ENCODE measurements at regions not wholly inside any gene's neighbourhood (a gene's known extent, or its start where the extent isn't known, plus 50 kb on each side); places are given as distances from the start of the nearest gene placed in this dataset.
"Not testable (repeated sequence)": the region's sequence is repeated elsewhere in the genome, so short reads cannot be mapped to it uniquely, and the experiment has no call there.

DNA sequence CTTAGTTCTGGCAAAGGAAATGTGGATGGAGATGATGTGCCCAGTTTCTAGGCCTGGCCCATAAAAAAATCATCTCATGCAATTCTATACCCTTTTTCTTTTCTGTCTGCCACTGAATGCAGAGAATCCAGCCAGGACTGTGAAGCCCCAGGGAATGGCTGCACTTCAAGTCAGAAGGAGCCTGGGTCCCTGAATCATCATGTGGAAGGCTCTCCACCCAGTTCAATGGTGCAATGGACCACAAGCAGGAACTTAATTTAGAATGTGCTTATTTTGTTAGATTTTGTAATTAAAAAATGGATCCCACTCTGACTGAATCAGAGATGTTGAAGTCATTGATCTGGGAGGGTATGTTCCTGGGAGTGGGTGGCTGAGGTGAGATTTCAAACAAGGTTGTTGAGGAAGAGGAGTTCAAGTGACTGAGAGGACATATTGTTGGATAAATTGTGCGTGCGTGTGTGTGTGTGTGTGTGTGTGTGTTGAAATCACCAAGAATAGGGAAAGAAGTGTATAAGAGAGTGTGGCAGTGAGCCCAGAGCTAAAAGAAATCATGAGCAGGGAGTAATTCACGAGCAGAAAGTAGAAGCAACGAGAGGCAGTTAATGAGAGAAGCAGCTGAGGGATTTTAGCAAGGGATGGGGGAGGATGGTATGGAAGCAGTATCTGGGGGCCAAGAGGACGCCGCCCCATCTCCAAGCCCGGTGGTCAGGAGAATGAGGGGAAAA lies 125.4 kb downstream of the TMX1 start:
- TF ChIP-seq, protein P1, sequence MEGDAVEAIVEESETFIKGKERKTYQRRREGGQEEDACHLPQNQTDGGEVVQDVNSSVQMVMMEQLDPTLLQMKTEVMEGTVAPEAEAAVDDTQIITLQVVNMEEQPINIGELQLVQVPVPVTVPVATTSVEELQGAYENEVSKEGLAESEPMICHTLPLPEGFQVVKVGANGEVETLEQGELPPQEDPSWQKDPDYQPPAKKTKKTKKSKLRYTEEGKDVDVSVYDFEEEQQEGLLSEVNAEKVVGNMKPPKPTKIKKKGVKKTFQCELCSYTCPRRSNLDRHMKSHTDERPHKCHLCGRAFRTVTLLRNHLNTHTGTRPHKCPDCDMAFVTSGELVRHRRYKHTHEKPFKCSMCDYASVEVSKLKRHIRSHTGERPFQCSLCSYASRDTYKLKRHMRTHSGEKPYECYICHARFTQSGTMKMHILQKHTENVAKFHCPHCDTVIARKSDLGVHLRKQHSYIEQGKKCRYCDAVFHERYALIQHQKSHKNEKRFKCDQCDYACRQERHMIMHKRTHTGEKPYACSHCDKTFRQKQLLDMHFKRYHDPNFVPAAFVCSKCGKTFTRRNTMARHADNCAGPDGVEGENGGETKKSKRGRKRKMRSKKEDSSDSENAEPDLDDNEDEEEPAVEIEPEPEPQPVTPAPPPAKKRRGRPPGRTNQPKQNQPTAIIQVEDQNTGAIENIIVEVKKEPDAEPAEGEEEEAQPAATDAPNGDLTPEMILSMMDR (IDR thresholded peaks at IDR 0.05; ENCODE audit: borderline replicate concordance, insufficient read depth, low read depth, low read length): no peak
- H3K4me3 ChIP-seq (ENCODE audit: low read depth, low read length): no peak overlapping the region

DNA sequence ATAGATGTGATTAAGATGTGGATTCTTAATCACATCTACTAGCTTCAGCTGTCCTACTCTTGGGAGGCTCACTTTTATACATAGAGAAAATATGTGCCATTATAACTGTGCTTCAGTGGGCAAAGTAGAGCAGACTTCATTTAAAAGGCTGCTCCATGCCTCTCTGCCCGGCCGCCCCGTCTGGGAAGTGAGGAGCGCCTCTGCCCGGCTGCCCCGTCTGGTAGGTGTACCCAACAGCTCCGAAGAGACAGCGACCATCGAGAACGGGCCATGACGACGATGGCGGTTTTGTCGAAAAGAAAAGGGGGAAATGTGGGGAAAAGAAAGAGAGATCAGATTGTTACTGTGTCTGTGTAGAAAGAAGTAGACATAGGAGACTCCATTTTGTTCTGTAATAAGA lies 126.4 kb downstream of the TMX1 start:
- H3K4me3 ChIP-seq (ENCODE audit: low read depth, low read length): not testable (repeated sequence)

DNA sequence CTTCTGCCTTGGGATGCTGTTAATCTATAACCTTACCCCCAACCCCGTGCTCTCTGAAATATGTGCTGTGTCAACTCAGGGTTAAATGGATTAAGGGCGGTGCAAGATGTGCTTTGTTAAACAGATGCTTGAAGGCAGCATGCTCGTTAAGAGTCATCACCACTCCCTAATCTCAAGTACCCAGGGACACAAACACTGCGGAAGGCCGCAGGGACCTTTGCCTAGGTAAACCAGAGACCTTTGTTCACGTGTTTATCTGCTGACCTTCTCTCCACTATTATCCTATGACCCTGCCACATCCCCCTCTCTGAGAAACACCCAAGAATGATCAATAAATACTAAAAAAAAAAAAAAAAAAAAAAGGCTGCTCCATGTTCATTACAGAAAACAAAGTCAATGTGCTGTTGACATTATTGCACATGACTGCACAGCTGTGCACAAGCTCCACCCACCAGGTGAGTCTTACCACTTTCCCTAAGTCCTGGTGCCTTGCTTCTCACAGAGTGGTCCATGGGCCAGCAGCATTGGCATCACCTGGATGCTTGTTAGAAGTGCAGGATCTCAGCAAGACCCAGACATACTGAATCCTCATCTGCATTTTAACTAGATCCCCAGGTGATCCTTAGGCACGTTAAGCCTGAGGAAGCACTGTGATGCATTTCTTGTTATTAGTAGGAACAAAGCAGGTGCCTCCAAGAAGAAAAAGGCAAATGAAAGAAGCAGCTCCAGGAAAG lies 127.0 kb downstream of the TMX1 start:
- not testable (repeated sequence) for H3K4me3 ChIP-seq (ENCODE audit: low read depth, low read length)

DNA sequence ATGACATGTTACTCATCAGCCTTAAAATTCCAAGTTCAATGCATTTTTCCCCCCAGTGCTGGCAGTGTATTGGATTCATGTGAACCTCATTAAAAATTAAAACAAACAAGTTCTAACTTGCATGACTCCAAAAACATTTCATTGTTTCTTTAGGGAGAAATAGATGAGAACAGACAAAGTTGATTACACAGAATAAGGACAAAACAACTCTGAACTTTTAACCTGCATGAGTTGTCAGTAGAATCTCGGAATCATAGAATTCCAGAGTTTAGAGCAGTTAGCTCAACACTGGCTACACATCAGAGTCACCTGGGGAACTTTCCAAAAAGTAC lies 127.5 kb downstream of the TMX1 start:
- no peak overlapping the region for H3K4me3 ChIP-seq (ENCODE audit: low read depth, low read length)
- TF ChIP-seq, protein P1 (IDR thresholded peaks at IDR 0.05; ENCODE audit: borderline replicate concordance, insufficient read depth, low read depth, low read length): no peak

DNA sequence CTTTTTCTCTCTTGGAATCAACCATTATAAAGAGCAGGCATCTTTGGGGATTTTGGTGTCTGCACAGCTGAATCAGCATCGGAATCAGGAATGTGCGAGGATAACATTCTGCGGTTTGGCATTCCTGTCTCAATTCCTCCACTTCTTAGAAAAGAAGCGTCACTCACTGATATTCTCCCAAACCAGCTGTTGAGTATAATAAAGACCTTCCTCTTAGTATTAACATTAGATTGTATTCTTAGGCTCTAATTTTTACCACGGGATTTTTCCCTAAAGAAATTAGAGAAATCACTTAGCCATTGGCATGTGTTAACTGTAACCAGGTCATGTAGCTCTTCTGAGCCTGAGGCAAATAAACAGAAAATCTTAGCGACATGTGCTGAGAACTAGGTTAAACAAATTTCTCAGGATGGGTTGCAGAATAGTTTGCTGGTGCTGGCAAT lies 128.7 kb downstream of the TMX1 start:
- TF ChIP-seq, protein P1 (IDR thresholded peaks at IDR 0.05; ENCODE audit: borderline replicate concordance, insufficient read depth, low read depth, low read length): no peak
- H3K4me3 ChIP-seq (ENCODE audit: low read depth, low read length): no peak overlapping the region

DNA sequence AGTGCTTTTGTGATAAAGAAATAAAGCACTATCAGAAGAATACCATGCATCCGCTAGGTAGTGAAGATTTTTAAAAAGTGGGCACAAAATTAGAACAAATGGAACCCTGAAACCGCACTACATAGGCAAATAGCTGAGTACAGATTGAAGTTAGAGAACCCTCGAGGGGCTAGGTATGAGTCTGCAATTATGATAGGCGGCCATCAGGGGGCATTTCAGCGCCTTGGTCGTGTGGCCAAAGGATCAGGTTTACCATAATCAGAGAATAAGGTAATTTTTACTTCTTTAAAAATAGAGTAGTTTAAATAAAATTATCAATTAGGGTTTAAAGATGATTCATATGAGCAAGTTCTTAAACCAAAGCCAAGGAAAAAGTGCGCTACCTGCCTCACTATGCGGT lies 129.8 kb downstream of the TMX1 start:
- TF ChIP-seq, protein P1 (IDR thresholded peaks at IDR 0.05; ENCODE audit: borderline replicate concordance, insufficient read depth, low read depth, low read length): peak; percentile 52; the same call in 1 of the 2 replicates
- H3K4me3 ChIP-seq (ENCODE audit: low read depth, low read length): no peak overlapping the region

DNA sequence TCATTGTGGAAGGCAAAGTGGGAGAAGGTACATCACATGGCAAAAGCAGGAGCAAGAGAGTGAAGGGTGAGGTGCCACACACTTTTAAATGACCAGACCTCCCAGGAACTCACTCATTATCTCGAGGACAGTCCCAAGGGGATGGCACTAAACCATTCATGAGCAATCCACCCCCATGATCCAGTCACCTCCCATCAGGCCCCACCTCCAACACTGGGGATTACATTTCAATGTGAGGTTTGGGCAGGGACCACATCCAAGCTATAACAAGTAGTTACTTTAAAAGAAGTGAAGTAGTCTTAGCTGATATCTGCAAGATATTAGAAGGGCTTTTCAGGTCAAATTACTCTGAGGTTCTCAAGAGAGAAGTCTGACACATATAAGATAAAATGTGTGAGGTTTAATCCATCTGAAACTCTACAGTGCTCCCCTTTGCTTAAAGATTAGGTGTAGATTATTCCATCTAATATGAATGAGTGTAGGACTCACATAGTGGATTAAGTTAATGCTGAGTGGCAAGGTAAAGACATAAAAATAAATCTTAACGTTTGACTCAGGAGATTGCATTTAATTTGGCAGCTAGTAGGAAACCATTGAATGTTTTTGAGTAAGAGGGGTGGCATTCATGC lies 130.8 kb downstream of the TMX1 start:
- TF ChIP-seq, protein P1 (IDR thresholded peaks at IDR 0.05; ENCODE audit: borderline replicate concordance, insufficient read depth, low read depth, low read length): no peak

DNA sequence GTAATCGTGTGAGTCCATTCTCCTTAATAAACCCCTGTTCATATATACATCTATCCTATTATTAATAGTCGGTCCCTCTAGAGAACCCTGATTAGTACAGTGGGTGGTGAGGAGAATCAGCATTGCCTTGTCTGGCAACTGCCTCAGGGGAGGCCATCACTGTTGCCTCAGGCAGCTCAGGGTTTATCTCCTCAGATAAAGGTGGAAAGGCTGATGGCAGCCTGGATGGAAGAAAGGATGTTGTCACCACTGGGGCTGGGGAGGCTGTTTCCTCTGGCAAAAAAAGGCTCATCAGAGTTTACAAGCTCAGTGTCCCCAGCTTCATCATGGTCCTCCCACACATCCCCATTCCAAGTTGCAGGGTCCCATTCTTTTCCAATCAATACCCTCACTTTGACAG lies 137.1 kb downstream of the TMX1 start:
- not testable (repeated sequence) for H3K4me3 ChIP-seq (ENCODE audit: low read depth, low read length)

More for the DNA sequence above, 130.8 kb downstream of the TMX1 start:
- no peak overlapping the region for H3K4me3 ChIP-seq (ENCODE audit: low read depth, low read length)

Data from GM12875 (cell line).